HG03469 (cell line): ENCODE measurements at regions not wholly inside any gene's neighbourhood (a gene's known extent, or its start where the extent isn't known, plus 50 kb on each side); places are given as distances from the start of the nearest gene placed in this dataset.

Experiments
- ATAC-seq: cut with Tn5 transposase; IDR thresholded peaks from one replicate; pipeline ENCODE4 v1.9.1; 2021; ENCODE audit warnings: mild to moderate bottlenecking, moderate library complexity, moderate number of reproducible peaks; ENCODE audit not compliant: unreplicated experiment

DNA sequence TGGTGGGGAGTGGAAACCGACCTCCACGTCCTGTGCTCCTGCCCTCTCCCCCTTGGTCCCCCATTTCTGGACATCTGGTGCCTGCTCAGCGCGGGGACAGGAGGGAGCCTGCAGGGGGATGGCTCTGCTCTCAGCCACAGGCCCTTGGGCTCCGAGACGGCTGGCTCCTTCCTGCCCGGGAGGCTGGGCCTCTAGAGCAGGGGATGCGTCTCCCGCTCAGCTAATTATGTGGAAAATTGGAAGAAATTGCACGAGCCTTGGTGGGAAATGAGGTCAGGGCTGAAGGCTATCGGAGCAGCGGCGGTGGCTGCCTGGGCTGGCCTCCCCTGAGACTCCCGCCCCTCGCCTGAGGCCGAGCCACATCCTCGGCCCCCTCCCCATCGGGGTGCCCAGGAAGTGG, 154.6 kb upstream of the CIBAR2 start:
- ATAC-seq: no peak

DNA sequence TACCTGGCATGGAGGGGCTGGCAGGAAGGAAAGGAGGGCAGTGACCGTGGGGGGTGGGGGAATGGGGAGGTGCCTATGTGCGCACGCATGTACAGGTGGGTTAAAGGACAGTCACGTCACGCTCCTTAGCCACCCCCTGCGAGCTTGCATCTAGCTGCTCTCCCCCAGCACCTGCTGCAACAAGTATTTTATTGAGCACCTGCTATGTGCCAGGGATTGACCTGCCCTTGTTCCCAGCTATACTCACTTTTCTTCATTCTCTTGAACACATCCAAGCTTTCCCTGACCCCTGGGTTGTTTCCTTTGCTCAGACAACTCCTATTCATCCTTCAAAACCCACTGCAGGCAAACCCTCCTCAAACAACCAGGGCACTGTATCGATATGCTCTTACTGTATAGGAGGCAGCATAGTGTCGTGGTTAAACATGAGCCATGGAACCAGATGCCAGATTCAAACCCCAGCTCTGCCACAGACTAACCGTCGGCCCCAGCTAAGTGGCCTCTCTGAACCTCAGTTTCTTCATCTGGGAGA, 155.2 kb upstream of the CIBAR2 start:
- no peak for ATAC-seq

DNA sequence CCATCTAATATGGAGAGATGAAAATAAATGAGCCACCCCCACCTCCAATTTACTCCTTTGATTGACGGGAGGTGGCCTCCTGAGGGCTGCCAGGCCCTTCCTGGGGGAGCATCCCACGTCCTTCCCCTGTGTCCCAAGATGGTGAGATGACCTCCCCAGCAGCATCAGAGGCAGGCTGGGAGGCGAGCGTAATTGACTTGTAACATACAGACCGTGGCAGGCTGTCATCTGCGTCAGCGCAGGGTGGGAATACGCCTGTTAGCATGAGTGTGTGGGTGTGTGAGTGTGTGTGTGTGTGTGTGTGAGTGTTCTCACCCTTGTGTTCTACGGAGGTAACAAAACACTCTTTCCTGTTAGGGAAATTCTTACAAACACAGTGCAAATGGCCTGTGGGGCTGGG, 156.9 kb upstream of the CIBAR2 start:
- no peak for ATAC-seq

DNA sequence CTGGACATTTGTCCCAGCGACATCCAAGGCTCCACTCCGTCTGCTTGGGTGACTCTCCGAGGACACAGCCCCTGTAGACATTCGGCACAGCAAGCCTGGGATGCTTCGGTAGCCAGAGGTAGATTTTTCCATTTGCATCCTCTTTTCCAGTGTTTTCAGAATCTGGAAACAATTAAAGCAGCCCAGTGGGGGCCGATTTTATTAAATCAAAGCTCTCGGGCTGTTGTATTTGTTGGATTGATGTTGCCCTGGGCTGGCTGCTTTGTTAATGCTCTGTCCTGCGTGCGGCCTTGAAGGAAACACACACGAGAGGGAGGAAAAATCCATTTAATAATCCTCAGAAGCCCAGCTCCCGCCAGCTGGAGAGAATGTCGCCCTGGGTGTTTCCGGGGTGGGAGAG, 158.1 kb upstream of the CIBAR2 start:
- no peak for ATAC-seq

DNA sequence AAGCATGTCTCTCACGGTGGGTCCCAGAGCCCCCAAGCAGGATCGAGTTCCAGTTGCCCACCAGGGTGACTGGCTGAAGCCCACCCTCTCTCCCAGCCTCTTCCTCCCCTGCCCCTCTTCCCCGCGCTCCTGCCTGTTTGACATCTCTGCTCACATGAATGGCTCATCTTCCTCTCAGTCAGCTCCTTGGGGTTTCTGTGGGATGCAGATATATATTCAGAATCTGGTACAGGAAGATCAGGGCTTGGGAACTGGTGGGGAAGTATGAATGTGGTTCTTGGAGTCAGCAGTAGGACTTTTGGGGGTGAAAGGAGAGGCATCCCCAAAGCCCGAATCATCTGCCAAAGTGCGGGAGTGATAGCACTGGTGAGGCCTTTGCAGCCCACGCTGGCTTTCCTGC, 158.9 kb upstream of the CIBAR2 start:
- no peak for ATAC-seq

DNA sequence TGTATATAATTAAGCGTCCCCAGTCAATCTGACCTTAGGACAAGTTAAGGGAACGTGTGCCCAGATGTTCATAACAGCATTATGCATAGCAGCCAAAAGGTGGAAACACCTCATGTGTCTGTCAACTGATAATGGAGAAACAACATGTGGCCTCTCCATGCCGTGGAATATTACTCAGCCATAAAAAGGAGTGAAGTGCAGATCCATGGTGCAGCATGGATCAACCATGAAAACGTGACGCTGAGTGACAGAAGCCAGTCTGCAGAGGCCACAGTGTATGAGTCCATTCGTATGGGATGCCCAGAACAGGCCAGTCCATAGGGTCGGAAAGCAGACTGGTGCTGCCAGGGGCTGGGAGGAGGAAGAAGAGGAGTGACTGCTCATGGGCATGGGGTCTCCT, 161.0 kb upstream of the CIBAR2 start:
- ATAC-seq: no peak

DNA sequence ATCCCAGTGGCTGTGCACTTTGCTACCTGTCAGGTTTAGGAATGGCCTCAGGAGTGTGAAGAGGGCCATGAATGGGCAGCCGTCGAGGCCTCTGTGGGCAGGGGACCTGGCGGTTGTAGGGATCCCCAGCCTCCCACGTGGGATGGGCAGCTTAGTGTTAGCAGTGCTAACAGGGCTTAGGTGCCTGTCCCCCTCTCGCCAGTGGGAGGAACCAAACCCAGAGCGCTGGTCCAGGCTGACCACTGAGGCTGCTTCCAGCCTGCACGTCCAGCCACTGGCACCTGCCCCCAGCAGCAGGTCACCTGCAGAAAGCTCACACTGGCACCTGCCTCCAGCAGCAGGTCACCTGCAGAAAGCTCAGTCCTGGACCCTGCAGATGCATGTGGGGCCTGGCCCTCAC, 162.2 kb upstream of the CIBAR2 start:
- ATAC-seq: no peak

DNA sequence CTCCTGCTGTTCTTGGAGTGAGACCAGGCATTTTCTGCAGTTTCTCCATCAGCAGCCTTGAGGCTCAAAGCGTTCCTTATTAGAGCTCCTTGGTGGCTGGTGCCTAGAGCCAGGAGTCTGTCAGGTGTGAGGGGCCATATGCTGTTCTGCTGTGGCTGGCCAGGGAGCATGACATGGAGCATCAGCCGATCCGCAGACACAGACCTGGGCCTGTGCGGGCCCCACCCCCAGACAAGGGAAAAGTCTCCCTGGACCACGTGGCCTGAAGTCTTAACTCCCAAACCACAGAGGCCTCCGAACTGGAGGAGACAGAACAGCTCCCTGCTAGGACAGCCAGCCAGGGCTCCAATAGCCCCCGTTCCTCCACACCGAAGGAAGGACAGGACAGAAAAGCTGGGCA, 162.7 kb upstream of the CIBAR2 start:
- ATAC-seq: no peak

DNA sequence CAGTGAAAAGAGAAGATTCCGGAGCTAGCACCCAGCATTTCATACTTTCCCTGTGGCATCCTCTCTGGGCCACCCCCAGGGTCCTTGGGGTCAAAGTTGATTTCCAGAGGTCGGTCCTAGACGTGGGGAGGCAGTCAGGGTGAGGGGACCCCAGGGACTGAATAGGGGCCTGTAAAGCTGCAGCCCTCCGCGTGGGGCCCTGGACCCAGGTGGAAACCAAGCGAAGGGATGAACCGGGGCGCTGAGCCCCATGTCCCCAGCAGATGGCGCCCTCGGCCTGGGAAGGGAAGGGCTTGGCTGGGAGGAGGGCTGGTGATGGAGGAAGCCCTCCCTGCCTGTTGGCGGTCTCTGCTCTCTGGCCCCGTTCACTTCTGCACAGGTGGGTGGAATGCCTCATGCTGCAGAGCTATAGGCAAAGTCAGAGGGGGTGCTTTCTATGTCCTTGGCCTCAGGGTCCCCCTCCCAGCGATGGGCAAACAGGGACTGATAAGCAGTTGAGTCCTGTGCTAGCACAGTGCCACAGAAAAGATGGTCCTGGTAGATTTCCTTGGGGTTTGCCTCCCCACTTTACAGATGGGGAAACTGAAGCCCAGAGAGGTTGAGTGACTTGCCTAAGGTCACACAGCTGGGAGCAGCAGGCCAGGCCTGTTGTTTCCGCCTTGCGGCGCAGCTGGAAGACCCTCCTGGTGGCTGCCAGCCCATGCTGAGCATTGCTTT, 163.4 kb upstream of the CIBAR2 start:
- ATAC-seq: no peak

DNA sequence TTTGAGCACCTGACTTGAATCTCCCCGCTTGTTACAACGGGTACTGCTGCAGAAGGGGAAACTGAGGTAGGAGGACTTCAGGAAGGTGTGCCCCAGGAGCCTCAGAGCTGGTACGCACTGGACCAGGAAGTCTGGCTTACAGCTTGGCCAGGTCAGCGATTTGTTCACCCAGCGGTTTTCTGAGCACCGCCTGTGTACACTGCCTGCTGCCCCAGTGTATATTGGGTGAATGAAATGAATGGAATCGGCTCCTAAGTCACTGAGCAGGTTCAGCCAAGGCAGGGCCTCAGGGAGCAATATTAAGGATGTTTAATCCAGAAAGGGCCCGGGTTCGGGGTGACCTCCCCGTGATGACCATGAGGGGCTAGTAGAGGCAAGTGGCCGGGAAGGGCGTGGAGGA, 164.0 kb upstream of the CIBAR2 start:
- ATAC-seq: no peak

DNA sequence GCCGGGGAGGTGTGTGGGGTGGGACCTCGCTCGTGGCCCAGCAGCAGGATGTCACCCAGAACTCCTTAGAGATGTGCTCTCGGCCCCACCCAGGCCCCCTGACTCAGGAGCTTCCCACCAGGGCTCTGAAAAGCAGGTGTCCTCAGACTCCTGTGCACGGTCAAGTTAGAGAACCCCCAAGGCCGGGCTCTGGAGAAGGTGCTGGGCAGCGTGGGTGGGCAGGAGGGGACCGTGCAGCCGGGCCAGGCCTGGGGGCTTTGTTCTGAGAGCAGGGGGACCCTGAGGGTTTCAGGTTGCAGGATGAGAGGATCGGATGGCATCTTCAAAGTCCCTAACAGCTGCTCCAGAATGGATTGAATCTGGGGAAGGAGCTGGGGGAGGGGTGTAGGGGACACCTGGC, 164.4 kb upstream of the CIBAR2 start:
- ATAC-seq: no peak

DNA sequence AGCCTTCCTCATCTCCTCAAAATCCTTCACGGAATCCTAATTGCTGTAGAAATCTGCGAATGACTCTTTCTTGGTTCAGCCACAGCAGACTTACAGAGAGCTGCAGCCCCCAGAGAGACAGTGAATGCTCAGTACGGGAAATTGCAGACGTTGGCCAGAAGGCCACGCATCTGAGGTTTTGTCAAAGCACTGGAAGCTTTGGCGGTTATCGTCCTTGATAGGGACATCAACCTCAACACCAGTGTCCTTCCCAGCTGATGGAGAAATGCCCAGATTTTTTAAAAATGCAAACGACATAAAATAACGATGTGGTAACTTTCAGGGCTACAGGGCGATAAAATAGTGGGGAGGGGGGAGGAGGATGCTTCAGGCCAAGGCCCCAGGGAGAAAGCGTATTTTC, 166.6 kb upstream of the CIBAR2 start:
- no peak for ATAC-seq

DNA sequence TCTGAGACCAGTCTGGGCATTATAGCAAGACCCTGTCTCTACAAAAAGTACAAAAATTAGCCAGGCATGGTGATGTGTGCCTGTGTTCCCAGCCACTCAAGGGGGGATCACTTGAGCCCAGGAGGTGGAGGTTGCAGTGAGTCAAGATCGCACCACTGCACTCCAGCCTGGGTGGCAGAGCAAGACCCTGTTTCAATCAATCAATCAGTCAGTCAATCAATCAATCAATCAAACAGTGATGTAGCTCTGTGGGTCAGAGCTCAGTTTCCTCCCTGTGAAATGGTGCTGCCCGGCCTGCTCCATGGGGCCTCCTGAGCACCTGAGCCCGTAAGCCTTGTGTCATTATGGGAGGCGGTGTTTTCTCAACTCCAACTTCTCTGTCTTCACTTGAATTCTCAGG, 167.1 kb upstream of the CIBAR2 start:
- ATAC-seq: no peak

DNA sequence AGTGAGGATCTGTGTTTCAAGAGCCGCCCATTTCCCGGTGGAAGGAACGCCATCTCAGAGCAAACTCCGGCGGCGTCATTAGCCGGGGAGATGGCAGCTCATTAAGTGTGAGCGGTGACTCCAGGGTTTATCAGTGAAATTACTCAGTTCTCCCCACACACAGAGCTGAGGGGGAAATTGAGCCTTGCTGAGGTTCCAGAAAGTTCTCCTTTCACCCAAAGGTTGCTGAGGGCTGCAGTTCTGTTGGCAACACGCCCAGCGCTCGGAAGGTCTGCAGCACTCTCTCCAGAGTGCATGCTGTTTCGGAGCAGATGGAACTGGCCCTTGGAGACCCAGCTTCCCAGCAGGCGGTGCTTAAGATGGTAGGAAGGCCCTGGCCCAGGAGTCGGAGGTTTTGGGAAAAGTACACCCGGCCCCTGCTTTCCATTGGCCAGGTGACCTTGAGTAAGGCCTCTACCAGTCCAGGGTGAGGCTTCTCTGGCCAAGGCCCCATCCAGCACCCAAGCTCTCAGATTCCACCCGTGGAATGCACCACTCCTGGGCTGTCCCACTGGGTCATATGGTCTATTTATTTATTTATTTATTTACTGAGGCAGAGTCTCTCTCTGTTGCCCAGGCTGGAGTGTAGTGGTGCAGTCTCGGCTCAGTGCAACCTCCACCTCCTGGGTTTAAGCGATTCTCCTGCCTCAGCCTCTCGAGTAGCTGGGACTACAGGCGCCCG, 167.7 kb upstream of the CIBAR2 start:
- no peak for ATAC-seq

DNA sequence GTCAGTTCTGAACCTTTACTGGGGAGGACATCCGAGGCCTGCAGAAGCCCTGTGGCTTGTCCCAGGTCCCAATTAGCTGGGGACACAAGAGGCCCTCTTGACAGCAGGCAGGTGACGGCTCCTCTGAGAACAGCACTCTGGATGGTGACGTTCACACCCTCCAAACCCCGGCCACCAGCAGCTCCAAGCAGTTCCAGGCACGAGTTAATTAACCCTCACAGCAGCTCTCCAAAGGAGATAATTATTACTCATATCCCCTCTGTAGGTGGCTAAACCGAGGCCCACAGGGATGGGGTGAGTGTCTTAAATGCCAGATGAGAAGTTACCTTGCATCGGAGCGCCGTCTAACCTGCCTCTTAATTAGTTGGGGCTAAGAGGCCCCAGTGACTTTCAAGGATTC, 168.9 kb upstream of the CIBAR2 start:
- no peak for ATAC-seq

DNA sequence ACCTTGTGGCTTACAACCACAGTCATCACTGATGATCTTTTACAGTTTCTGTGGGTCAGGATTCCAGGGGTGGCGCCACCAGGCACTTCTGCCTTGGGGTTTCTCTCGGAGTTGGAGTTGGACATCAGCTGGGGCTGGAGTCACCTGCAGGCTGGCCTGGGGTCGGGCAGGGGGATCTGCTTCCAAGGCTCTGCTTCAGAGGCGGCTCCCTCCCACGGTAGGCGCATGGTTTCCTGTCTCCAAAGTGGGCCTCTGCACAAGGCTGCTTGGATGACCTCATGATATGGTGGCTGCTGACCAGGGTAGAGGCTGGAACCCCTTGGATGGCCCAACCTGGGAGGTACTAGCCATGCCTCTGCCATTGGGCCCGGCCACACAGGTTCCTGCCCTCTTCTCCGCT, 170.6 kb upstream of the CIBAR2 start:
- no peak for ATAC-seq

DNA sequence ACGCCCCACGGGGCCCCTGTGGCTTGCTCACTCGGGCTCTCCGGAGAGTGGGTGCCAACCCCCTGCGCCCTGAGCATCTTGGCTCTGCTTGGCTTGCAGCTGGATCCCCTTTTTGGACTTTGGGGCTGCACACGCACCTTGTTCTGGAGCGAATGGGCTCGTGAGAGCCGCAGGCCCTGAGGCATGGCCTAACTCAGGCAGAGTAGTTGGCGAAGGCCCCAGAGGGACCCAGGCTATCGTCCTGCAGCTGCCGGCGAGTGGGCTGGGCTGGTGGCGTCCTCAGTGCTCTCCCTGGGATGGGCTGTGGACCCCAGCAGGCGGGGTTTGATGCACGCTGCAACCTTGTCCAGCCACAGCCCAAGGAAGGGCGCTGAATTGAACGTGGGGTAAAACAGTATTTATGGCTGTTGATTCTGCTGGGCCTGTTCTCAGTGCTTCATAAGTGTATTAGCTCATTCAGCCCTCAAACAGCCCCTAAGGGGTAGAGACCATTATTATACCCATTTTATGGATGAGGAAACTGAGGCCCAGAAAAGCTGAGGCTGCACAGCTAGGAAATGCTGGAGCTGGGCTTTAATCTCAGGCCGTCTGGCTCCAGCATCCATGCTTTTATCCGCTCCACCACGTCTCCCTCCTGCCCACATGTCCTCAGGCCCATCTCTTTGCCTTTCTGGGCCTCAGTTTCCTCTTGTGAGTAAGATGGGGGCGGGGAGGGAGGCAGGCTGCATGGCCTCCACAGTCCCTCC, 171.2 kb upstream of the CIBAR2 start:
- no peak for ATAC-seq

DNA sequence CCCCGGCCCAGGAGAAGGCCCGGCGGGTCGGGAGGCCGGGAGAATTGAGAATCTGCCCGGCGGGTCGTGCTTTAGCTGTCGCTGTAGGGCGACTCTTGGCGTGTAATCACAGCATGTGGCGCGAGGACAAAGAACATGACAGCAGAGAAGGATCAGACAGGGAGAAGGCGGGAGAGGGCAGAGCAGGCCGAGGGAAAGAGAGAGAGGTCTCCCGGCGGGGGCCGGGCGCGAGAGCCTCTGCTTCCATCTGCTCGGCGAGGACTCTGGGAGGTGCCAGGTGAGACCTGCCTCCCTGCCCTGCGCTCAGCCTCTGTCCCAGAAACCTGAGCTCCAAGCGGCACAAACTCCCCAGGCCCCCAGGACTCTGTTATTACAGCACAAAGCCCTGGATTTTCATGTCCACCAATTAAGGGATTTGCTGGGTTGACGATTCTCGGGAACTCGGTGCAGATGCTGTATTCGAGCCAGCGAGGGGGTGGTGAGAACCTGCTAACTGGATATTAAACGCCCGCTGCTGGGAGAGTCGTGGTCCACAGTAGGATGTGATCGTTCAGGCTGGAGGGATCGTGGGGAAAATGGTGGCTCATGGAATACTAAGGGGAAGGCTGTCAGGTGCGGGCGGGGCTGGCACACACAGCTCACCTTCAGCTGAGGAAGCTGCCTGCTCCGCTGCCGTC, 172.0 kb upstream of the CIBAR2 start:
- no peak for ATAC-seq

DNA sequence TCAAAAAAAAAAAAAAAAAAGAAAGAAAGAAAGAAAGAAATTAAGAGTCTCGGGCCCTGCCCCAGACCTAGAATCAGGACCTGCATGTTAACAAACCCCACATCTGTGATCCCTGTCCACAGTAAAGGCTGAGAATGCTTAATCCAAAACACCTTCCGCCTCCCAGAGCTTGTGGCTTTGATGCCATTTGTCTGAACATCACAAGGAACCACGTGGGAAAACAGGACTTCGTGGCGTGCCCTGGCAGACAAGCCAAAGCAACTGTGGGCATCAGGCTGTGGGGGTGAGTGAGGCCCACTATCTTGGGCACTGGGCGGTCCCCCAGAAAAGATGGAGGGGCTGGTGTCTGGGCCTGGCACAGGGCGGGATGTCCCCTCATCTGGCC, 173.4 kb upstream of the CIBAR2 start:
- no peak for ATAC-seq

DNA sequence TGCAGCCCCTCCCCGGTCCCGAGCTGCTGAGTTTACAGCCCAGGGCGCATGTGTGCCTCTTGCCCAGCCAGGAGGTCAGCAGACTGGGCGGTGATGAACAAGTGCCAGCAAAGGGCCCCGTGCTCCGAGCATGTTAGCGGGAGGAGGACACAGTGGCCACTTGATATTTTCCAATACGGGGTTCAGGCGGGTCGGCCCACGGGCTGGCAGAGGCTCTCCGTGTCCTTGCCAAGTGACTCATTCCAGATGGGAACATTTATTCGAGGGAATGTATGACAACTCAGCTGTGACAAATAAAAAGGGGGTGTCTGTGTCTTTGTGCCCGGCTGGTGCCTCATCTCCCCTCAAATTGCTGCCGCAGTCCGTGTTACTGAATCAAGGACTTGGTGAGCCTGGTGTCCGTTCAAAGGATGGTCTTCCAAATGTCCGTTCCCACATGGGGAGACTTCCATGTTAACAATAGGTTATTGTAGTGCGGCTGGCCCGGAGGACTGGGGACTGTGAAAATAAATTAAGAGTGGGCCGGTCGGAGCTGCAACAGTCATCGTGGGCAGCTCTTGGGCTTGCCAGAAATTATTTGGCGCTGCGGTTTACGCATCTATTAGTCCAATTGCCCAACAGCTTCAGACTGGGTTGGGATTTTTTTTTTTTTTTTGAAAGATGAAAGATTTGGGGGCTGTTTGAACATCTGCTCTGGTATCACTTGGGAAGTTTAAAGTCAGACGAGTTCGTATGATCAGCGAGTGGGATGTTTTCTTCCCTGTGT, 174.0 kb upstream of the CIBAR2 start:
- ATAC-seq: no peak
